Fibroblast of skin of back (primary cell): ENCODE measurements at regions not wholly inside any gene's neighbourhood (a gene's known extent, or its start where the extent isn't known, plus 50 kb on each side); places are given as distances from the start of the nearest gene placed in this dataset.
"Not testable (repeated sequence)": the region's sequence is repeated elsewhere in the genome, so short reads cannot be mapped to it uniquely, and the experiment has no call there.

Source experiments
- DNase-seq: peaks from one replicate; pipeline ENCODE4 v3.0.0-alpha.2; 2013

DNA sequence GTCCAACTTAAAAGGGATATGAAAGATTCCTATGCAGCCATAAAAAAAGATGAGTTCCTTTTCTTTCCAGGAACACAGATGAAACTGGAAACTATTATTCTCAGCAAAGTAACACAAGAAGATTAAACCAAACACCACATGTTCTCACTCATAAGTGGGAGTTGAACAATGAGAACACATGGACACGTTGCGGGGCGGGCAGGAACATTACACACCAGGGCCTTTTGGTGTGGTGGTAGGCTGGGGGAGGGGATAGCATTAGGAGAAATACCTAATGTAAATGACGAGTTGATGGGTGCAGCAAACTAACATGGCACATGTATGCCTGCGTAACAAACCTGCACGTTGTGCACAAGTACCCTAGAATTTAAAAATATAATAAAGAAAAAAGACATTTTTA, 516.1 kb downstream of the LRRC70 start:
- DNase-seq, result no peak

DNA sequence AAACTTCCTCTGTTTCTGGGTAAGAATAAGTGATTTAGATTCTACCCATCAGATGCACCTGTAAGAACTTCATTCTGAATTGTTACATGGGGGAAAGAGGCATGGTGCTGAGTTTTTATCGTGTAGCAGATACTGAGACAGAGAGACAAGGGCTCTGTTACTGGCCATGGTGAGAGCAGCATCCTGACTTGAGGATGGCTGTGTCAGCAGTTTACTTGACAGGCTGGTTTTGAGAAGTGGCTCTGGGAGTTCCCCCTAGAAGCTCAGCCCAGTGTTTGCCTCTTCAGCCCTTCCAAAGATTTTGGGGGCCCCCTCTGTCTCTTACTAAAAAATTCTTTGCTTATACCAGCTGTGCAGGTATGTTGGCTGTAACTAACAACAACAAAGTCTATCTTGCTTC, 510.5 kb downstream of the LRRC70 start:
- no peak for DNase-seq

DNA sequence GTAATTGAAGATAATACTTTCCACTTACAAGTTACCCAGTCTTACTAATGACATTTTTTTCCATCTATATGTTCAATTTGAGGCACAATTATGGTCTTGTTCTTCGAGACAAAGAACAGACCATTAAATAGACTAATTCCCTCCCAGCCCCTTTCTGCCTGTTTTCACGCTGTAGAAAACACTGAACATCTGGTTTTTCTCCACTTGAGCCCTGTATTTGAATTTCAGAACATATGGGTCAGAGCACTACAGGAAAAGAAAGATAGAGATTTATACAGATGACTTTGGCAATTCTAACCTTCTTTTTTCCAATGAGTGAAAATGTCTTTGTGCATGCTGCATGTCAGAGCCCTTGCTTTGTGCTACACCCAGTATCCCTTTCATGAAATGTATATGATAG, 506.9 kb downstream of the LRRC70 start:
- DNase-seq, result no peak

DNA sequence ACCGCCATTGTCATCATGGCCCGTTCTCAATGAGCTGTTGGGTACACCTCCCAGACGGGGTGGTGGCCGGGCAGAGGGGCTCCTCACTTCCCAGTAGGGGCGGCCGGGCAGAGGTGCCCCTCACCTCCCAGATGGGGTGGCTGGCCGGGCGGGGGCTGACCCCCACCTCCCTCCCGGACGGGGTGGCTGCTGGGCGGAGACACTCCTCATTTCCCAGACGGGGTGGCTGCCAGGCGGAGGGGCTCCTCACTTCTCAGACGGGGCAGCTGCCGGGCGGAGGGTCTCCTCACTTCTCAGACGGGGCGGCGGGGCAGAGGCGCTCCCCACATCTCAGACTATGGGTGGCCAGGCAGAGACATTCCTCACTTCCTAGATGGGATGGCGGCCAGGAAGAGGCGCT, 505.1 kb downstream of the LRRC70 start:
- not testable (repeated sequence) for DNase-seq

DNA sequence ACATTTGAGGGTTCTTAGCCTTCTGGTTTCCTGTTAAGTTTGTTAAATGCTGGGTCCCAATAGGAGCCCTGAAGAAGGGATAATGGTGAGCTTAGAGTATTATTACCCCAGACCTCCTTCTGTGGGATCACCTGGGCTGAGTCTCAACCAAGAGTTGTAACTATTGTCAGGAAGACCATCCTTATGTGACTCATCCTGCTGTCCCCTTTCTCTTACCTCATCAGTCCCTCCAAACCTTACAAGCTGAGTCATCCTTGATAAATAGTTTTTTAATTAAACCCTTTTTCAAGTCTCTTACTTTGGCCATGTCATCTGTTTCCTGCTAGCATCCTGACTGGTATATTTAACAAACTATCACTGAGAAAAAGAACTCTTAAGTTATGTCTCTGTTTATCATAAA, 502.8 kb downstream of the LRRC70 start:
- DNase-seq, result no peak

DNA sequence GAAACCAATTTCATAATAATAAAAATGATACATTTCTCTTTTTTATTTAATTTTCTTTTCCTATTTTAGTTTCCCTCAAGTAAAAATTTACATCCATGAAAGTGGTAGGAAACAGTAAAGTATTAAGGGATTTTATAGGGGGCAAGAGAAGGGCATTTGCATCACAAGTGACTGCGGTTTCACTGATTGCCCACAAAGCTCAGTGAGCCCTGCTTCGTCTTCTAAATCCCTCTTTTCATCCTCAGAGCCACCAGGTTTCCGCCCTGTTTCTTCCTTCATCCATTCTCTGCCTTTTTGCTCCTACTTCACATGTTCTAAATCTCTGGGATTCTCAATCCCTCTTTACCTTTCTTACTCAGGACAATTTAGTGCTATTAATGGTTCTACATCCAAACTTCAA, 491.4 kb downstream of the LRRC70 start:
- DNase-seq, result no peak

DNA sequence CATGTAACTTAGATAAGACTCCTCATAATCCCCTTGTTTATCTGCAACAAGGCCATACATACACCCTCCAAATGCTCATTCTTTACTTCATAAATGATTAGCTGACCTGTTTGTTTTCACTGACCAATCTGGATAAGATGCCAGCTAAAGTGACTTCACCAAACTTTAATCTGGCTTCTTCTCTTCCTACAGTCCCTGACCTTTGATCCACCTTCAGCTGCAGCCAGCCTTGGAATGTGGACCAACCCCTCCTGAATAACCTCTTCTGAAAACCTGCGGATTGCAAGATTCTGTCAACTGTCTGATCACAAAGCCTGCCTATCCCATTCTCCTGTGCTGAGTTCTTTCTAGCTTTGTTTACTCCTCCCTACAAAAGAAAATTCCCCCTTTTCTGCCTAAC, 476.8 kb downstream of the LRRC70 start:
- DNase-seq, result no peak

DNA sequence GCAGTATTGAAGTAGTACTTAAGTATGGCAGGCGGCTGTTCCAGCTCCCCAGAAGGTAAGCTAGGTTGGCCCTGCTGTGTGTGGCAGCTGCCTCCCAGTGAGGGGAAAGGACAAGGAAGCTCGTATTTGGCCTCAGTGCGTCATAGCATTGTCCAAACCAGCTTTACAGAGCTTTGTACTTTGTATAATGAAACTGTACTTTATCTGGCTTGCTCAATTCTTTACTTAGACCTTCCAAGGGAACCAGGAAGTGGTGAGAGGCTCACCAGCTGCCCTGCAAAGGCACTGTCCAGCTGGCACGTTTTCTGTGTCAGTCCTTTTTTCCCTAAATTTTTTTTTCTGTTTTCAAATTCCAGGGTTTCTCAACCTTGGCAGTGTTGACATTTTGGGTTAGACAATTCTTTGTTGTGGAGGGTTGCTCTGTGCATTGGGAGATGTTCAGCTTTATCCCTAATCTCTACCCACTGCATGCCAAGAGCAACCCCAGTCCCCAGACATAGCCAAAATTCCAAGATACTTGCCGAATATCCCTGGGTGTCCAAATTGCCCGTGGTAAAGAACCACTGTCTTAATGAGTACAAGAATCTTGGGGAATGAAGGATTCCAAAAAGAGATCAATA, 474.5 kb downstream of the LRRC70 start:
- no peak for DNase-seq

DNA sequence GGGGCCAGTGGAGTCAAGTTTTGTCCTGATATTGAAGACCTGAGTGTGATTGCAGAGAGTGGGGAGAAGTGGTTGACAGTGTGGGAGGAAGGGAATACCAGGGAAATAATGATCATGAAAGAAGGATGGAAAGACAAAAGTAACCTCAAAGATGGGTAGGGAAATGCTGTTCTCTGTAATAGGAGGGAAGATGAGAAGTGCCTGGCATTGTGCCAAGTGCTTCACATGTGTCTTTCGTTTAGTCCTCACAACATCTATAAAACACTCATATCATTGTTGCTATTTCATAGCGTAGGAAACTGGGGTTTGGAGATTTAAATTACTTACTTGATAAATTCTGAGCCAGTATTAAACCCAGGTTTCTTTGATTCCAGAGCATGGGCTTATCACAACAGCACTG, 472.3 kb downstream of the LRRC70 start:
- DNase-seq, result no peak

DNA sequence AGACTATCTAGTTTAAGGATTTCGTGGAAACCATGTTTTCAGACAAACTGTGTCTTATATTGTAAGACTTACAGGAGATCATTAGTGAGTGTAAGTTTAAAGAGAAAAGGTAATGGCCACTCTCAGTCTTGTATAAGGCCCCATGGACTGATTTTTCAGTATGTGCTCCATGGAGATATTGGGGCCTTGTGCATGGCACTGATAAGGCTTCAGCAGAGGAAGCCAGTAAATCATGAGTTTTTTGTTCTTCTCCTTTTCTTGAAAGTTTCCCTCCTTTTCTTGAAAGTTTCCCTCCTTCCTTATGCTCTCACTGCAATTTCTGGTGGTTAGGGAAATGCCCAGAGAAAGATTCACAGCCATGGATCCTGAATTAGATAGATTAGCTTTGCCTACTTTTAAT, 471.3 kb downstream of the LRRC70 start:
- DNase-seq, result no peak

DNA sequence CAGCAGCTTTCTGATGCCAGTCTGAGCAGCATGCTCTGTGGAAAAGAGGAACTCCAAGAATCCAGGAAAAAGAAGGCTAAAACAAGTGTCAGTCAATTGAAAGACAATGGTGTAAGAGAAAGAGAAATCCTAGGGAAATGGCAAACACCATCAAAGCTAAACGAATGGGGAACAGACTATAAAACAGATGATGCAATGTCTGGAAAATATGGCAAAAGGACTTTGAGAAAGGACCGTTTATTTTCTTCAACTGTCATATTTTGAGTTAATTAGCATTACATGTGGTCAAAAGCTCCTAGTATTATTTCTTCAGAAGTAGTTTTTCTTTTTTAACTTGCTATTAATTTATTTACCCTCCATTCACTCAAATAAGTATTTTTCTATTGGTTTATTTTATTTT, 465.2 kb downstream of the LRRC70 start:
- no peak for DNase-seq

DNA sequence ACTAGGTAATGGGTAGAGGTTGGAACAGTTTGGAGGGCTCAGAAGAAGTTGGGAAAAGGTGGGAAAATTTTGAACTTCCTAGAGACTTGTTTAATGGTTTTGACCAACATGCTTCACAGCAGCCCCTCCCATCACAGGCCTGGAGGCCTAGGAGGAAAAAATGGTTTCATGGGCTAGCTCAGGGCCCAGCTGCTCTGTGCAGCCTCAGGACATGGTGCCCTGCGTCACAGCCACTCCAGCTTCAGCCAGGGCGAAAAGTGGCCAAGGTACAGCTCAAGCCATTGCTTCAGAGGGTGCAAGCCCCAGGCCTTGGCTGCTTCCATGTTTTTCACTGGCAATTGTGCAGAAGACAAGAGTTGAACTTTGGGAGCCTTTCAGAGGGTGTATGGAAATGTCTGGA, 453.7 kb downstream of the LRRC70 start:
- no peak for DNase-seq

DNA sequence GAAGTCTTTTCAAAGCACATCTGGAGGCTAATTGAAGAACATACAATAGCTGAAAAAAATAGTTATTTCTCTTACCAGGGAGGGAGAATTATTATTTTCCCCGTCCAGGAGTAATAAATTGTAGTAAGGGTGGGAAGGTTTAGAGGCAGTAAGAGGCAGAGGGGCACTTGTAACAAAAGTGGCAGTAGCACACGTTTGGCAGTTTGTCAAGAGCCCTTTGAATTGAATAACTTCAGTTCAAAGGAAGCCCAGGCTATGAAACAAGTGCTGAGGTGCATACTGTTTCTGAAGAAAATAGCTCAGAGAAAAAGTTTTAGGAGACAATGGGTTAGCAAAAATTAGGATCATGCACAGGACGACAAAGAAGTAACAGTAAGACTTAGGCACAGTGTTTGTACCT, 451.3 kb downstream of the LRRC70 start:
- no peak for DNase-seq

DNA sequence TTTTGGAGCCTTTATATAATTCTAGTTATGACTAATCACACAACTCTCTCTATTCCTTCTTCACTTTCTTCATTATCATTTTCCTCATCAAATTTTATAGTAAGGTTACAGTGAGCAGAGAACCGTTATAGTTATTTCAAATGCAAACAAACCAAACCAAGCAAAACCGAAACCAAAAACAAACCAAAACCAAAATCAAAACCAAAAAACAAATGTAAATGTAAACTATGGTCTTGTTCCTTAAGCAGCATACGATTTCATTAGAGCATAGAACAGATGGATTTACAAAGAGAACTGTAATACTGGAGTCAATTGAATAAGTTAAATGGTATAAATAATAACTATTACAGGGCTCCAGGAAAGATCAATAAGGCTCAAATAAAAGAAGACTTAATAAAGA, 447.1 kb downstream of the LRRC70 start:
- DNase-seq, result no peak

DNA sequence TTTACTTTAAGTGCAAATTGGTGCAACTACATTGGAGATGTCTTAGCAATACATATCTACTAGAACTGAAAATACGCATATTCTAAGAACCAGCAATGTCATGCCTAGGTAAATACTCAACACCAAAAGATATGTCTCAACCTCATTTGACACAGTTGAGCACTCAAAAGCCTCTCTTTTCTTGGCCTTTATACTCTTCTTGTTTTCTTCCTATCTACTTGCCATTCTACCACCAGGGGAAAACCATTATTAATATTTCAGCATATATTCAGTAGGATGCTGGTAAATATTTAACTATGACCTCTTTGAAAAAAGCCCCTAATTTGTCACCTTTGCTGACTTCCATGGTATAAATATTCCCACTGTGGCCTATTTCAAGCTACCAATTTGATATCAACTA, 443.8 kb downstream of the LRRC70 start:
- DNase-seq, result no peak

DNA sequence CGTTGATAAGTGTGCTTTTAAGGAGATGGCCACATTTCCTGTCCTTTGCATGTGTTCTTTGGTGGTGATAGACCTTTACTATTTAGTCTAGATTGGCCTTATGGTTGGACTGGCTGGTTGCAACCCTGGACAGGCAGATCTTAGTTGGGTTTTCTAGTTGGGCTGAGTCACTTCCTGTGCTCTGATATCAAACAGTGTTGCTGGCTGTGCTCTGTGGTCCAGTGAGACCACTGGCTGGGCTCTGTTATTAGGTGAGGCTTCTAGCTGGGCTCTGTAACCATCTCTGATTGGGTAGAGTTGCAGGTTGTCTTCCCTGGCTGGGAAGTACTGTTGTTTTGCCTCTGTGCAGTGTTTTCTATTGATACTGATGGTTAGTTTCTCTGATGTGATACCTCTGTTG, 432.5 kb downstream of the LRRC70 start:
- no peak for DNase-seq

DNA sequence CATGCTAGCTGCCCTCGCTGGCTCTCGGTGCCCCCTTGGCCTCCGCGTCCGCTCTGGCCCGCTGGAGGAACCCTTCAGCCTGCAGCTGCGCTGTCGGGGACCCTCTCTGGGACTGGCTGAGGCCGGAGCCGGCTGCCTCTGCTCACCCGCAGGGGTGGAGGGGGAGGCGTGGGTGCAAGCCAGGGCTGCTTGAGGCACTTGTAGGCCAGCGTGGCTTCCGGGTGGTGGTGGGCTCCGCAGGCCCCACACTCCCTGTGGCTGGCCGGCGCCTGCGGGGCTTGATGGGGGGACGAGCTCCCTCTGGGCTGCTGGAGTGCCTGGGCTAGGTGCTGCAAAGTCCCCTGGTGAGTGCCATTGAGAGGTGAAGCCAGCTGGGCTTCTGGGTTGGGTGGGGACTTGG, 429.6 kb downstream of the LRRC70 start:
- no peak for DNase-seq

DNA sequence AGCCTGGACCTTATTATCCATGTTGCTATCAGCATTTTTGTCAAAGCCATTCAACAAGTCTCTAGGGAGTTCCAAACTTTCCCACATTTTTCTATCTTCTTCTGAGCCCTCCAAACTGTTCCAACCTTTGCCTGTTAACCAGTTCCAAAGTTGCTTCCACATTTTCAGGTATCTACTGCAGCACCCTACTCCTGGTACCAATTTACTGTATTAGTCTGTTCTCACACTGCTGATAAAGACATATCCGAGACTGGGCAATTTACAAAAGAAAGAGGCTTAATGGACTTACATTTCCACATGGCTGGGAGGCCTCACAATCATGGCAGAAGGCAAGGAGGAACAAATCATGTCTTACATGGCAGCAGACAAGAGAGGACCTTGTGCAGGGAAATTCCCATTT, 416.2 kb downstream of the LRRC70 start:
- DNase-seq, result not testable (repeated sequence)

DNA sequence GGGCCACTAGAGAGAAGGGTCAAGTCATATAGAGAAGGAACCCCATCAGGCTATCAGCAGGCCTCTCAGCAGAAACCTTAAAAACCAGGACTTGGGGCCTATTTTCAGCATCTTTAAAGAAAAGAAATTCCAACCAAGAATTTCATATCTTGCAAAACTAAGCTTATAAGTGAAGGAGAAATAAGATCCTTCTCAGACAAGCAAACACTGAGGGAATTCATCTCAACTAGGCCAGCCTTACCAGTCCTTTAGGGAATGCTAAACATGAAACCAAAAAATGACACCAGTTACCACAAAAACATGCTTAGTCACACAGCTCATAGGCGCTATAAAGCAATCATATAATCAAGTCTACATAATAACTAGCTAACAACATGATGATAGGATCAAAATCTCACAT, 407.1 kb downstream of the LRRC70 start:
- no peak for DNase-seq

DNA sequence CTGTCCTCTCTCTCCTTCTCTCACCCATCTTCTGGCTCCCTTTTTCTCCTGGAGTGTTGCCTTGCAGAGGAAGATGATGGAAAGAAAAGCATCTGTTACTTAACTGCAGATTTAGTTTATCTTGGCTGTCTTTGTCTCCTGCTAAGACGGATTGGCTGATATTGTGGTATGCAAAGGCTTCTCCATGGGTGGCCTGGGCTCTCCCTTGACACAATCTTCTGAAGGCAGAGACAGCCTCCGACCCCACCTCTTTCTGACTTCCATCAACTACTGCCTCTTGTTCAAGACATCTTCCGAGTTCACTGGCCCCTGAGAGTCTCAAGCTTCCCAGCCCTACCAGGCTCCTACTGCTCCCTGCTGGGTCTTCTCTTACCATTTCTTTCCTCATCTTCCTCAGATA, 403.7 kb downstream of the LRRC70 start:
- no peak for DNase-seq

DNA sequence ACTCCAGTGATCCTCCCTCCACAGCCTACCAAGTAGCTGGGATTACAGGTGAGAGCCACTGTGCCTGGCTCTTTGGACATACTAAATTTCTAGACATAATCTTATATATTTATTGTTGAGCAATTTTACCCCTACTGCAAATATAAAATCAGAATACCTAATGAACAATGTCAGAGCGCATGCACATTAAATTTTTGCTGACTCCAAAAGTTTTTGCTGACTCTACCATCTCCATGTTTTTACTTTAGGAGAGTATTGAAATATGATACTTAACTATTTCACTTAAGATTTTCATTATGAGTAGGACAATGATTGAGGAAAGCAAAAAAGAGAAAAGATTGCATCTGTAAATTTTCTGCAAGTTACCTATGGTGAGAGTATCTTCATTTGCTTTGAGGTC, 402.3 kb downstream of the LRRC70 start:
- DNase-seq, result no peak

DNA sequence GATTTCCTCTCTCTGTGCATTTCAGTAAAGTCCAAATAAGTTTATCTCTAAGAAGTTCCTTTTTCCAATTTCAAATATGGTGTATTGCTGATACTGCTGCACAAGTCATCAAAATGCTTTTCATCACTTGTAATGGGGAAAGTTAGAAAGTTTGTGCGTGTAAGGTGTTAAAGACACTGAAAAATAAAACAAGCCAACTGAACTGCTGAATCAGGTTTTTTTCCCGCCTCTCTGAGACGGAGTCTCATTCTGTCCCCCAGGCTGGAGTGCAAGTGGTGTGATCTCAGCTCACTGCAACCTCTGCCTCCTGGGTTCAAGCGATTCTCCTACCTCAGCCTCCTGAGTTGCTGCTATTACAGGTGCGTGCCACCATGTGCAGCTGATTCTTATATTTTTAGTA, 400.9 kb downstream of the LRRC70 start:
- no peak for DNase-seq

DNA sequence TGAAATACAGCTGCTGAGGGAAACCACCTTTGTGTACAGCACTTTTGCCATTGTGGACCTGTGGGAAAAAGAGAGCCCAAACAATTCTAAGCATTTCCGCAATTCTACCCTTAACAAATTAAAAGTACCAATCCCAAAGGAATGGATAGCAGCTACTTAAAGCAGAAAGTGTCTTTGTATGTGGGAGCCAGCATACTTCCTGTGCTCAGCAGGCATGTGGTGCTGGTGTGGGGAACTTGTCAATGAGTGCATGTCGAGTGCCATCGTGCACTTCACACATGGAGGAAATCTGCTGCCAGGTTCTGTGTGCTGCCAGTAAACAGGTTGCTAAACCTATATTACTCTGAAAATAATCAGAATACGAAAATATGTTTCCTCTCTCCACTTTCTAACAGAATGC, 399.0 kb downstream of the LRRC70 start:
- no peak for DNase-seq

DNA sequence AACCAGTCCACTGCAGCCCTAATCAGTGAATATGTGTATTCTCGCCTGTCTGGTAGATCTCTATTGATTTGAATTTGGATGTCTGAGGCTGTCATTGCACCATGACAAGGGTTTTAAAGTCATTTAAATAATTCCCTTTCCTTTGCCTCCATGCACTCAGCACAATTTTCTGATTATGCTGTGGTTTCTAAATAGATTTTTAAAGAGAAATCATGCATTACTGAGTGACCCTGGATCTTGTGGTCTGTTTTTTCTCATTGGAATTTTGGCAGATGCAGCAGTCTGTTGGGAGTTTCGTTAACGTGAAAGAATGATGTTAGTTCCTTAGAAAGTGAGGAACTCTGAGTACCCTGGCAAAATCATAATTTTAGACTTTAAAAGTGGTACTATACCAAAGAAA, 396.0 kb downstream of the LRRC70 start:
- DNase-seq, result no peak

DNA sequence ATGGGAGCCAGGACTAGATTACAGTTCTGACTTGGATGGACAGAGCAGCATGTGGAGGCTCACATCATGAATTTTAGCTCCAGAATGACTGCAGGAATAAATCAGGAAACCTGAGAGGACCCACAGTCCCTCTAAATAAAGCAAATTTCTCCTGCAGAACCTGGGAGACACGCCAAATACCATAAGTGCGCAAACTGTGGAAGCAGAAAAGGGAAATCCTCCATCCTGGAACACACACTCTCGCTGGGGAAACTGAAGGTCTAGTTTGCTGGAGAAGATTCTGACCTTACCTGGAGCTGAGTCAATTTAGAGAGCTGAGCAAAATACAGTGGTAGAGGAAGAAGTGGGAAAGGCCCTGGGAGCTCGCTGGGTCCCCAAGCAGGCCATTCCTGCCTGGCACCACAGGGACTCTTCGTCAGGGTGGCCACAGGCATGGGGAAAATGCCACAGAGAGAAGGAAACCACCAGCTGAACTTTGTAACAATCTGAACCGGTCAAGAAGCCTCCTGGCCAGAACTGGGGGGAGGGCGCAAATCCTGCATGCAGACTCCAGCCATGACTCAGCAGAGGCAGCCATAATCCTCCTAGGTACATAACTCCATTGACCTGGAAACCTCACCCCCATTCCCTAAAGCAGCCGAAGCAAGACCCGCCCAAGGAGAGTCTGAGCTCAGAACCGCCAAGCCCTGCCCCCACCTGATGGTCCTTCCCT, 390.9 kb downstream of the LRRC70 start:
- no peak for DNase-seq
